EH (cell line): ENCODE measurements at regions not wholly inside any gene's neighbourhood (a gene's known extent, or its start where the extent isn't known, plus 50 kb on each side); places are given as distances from the start of the nearest gene placed in this dataset.

Experiments used
- DNase-seq: peaks from one replicate; pipeline ENCODE4 v3.0.0-alpha.2; 2015; ENCODE audit warnings: low read depth

DNA sequence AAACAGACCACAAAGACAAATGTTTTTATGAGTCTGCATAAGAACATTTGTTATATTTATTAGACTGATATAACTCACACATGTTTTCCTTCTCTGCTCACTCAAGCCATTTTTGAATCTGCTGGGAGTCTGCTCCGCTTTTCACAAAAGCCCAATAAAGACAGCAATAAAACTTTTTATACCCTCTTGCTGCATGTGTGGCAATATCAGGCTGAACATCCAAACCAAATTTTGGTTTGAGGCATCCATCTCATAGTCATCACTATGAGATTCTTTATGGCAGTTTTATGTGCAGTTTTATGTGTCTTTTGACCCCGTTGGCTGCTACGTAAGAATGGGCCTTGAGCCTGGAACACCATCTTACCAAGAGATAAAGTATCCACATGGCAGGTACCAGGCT lies 1276.8 kb upstream of the ADGRB3 start:
- no peak for DNase-seq

DNA sequence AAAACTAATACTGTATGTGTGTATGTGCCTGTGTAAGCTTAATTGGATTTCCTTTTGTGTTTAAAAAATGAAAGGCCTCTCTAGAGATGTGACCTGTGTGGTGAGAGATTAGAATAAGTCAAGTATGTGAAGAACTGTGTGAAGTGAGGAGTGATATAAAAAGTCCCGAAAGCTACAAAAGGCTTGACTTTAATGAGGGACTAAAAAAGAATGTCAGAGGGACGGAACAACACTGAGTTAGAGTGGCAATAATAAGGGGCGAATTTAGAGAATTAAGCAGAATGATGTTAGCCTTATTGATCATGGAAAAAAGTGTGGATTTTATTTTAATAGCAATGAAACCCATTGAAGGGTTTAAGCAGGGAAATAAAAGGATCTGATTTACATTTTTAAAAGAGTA lies 1281.2 kb upstream of the ADGRB3 start:
- DNase-seq: no peak

DNA sequence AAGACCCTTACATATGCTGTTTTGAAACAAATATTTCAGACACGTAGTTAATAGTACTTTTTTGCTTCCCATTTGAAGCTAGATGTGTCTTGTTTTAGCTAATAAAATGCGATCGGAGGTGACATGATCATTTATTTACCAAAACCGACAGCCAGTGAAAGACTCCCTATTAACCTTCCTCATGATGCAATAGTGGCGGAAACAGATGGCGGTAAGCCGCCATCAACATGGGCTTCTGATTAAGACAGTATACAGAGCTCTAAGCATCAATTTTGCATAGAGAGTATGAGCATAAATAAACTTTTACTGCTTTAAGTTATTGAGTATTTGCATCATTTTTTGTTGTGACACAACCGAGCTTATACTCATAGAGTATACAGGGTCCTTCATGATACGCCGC lies 1282.4 kb upstream of the ADGRB3 start:
- DNase-seq: no peak

DNA sequence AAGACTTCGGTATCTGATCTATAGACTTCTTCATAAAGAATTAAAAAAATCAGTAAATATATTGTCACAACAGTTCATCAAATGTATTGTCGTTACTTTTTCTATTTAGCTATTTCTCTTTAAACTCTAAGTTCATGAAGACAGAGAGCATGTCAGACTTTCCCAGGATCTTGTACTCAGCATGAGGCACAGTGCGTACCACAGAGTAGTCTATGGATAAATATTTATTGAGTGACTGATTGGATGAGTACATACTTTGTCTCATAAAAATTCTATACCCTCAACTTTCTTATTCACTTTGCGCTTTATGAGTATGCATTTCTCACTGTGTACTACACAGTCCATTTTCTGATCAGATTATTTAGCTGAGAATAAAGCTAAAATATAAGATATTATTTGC lies 1284.4 kb upstream of the ADGRB3 start:
- no peak for DNase-seq

DNA sequence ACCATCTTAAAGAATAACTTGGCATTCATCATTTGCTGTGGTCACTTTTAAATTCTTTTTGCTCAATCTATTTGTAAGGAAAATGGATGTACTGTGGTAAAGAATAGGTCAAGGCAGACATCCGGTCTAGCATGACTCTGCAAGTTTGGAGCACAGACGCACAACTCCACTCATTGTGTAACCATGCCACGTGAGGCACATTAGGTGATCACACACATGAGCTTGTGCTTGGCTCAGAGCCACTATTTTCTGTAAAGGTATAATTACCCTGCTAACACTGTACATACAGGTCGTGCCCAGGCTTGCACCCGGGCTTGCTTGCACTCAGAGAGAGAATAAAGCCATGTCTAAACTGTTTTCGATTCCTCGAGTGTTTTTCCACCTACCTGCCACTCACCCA lies 1289.1 kb upstream of the ADGRB3 start:
- no peak for DNase-seq

DNA sequence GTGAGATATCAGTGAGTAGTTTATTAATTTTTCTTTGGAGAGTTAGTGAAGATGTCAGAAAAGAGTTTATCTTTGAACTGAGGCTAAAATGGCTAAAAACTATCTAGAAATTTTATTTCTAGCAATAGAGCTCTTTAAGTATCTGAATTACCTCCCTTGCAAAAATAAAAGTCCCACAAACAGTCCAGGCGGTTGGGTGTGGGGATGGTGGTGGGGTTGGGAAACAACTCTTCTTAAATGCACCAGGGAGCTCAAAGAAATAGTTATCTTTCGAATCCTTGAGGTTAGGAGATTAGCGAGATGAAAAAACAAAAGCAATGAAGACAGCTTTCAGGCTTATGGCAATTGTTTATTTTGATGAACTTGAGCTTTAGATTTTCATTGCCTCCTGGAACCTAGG lies 1299.1 kb upstream of the ADGRB3 start:
- DNase-seq: no peak

DNA sequence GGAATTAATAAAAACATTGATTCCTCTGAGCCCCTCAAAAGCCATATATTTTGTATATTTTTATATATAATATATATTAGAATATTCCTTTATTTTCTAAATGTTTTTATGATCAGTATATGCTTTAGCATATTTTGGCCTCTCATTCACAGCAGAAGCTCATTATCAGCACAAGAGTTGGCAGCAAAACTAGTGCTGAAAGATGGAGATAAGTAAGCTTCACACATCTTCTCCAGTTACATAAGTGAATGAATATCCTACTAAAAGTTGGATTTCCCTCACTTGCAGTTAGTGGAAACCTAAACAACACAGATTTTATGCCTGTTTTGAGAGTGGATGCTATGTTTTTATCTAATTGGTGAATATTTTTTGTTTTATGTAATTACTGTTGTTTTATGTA lies 1303.8 kb upstream of the ADGRB3 start:
- DNase-seq: no peak

DNA sequence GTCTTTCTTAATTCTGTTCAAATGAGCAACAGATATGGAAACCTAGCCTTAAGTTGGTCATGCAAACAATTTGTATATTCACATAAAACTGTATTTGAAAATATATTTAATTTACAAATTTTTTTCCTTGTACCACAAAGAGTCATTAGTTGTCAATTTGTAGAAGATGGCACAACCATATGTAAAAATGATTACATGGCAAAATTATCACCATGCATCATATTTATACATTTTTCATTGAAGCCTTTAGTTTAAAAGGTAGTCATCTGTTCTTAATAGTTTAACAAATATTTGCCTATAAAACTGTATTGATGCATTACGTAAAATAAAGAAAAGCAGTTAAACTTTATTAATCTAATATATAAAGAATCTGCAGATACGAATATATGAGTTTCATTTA lies 1306.8 kb upstream of the ADGRB3 start:
- DNase-seq: no peak

DNA sequence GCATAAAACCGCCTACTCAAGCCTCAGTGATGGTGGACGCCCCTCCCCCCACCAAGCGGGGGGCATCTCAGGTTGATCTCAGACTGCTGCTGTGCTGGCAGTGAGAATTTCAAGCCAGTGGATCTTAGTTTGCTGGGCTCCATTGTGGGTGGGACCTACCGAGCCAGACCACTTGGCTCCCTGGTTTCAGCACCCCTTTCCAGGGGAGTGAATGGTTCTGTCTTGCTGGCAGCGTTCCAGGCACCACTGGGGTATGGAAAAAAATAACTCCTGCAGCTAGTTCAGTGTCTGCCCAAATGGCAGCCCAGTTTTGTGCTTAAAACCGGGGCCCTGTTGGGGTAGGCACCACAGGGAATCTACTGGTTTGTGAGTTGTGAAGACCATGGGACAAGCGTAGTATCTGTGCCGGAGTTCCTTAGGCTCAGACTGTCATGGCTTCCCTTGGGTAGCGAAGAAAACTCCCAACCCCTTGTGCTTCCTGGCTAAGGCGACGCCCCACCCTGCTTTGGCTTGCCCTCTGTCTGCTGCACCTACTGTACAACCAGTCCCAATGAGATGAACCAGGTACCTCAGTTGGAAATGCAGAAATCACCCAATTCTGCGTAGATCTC lies 1334.5 kb upstream of the ADGRB3 start:
- no peak for DNase-seq

DNA sequence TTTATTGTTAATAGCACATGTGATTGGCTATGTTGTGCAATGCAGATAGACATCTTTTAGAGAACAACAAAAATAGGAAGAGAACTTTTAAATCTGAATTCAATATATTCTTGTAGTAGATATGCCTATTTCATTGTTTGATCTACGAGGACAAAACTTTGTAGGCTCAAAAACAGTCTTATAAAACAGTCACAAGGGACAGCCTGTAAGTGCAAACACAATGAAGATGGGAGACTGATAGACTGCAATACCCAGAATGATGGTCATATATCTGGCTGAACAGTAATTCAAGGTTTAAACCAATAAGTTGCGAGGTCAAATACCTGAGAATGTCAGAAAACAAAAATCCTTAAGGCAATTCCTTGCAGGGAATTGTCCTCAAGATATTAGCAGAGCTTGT lies 1342.9 kb upstream of the ADGRB3 start:
- DNase-seq: no peak

DNA sequence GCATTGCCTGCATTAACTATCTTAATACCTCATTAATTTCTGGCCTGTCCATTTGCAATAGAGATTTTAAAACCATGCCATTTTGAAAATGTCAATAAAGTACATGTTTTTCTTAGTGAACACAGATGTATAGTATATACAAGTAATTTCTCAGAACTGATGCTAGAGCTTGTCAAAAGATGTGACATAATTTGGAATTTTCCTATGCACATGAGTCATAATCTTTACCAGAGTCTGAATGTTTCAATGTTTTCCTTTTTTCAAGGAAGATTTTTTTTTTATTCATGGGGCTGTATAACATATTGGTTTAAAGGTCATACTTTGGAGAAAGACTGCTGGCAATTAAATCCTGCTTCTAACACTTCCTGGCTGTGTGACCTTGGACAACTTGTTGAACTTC lies 1347.5 kb upstream of the ADGRB3 start:
- no peak for DNase-seq

DNA sequence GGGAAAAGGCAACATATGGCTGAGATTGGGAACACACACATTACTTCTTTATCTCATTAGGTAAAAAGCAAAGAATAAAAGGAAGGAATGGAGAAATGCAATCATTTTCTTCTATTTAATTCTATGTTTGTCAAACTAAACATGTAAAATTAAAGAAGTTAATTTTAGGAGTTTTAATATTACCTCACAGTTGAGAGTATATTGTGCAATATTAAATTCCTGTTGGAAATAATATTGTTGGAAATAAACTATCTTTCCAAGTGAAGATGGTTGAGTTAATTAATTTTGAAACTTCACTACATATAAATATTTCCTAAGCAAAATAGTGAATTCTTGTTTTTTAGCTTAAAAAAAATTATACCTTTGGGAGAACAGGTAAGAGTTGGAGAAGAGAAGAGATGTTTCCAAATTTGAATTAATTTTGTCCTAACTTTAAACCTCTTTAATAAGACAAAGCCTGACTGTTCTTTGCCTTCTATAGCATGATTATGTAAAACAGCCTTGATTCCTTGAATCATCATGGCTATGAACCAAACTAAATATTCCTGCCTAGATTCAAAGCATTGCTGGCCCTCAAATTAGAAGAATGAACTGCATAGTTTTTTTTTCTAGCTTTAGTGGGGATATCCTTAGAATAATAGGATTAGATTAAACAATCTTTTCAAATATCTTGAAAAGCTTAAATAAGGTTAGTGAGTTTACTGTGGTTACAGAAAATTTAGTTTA lies 1349.1 kb upstream of the ADGRB3 start:
- DNase-seq: no peak

DNA sequence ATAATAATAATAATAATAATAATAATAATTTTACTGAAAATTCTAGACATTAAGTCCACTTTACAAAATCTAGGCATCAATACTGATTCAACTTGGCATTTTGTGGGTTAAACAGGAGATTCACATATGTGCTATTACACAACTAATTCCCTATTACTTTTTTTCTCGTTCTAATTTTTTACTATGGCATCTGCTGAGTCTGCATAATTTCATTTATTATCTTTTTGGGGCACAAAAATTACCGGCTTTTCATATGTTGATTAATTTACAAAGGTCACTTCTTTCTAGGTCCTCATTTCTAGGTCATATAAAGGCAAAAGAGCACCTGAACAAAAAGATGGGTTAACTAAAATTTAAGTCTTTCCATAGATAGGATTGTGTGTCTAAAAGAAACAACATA lies 1357.8 kb upstream of the ADGRB3 start:
- DNase-seq: no peak

DNA sequence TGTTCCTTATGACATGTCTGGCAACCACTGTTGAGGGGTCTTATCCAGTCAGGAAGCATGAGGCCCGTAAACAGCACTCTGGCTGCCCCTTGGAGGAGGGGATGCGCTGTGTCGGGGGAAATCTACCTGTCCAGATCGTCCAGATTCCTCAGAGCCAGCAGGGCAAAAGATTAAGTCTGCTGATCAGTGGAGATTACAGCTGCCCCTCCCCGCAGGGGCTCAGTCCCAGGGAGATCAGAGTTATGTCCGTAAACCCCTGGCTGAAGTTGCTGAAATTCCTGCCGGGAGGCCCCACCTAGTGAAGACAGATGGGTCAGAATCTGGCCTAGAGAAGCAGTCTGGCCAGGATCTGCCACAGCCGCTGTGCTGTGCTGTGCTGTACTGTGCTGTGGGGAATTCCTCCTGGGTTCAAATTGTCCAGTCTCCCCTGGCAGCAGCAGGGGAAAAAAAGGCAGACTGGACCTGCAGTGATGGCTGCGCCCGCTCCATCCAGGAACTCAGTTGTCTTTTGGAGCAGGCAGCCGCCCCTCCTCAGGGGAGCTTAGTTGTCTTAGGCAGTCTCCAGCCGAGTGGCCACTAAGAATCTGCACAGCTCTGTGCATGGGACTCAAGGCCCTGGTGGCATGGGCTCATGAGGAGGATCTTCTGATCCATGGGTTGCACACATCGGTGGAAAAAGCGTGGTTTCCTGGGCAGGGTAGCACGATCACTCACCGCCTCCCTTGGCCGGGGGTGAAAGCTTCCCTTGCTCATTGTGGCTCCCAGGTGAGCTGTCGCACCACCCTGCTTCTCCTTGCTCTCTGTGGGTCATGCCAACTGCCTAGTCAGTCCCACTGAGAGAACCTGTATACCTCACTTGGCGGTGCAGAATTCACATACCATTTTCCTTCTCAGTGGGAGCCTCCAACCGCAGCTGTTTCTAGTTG lies 1368.8 kb upstream of the ADGRB3 start:
- DNase-seq: no peak

DNA sequence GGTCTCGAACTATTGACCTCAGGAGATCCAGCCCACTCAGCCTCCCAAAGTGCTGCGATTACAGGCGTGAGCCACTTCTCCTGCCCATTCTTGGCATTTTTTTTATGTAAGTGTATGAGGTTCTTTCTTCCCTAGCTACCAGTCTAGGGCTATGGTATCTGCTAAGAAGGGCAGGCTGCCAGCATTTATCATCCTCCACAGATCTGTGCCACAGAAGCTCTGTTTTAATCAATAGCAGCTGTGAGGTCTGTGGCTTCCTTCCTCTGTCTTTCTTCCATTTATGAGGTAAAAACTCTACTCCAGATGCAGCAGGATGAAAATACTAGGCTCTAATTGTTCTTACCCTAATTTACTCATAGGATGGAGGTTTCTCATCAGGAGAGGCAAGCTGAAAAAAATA lies 1382.4 kb upstream of the ADGRB3 start:
- DNase-seq: no peak

DNA sequence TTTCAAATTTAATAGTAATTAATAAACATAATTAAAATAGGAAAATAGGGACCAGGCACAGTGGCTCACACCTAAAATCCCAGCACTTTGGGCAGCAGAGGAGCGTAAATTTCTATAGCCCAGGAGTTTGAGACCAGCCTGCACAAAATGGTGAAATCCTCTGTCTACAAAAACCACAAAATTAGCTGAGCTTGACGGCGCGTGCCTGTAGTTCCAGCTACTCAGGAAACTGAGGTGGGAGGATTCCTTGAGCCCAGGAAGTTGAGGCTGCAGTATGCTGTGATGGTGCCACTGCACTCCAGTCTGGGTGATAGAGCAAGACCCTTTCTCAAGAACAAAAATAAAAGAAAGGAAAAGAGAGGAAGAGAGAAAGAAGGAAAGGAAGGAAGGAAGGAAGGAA lies 1387.0 kb upstream of the ADGRB3 start:
- no peak for DNase-seq

DNA sequence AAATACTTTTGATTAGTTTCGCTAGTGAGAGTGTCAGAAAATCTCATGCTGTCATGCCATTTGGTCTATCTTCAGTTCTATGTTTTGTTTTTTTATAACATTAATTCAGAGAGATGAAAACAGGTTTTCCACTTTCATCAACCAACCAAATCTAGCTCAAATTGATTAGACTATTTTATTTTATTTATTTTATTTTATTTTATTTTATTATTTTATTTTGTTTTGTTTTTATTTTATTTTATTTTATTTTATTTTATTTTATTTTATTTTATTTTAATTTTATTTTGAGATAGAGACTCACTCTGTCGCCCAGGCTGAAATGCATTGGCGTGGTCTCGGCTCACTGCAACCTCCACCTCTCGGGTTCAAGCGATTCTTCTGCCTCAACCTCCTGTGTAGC lies 1391.0 kb upstream of the ADGRB3 start:
- no peak for DNase-seq

DNA sequence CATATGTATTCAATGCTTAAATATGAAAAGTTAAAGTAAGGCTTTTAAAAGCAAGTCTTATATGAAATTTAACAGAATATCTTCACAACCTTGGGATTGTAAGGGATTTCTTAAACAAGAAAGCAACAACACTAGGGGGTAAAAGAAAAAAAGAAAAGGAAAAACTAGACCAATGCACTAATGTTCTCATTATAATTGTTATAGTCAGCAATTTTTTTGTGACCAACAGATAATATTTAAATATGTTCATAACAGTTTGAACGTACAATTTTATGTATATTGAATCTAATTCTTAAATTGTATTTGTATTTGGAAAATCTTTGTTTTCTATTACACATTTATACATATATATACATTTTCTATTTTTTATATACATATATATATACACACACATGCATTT lies 1397.8 kb upstream of the ADGRB3 start:
- DNase-seq: no peak

DNA sequence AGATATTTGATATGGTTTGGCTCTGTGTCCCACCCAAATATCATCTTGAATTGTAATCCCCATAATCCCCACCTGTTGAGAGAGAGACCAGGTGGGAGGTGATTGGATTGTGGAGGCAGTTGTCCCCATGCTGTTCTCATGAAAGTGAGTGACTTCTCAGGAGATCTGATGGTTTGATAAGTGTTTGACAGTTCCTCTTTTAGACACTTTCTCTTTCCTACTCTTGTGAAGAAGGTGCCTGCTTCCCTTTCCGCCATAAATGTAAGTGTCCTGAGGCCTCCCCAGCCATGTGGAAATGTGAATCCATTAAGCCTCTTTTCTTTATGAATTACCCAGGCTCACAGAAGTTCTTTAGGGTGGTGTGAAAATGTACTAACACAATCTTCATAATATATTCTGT lies 1404.0 kb upstream of the ADGRB3 start:
- no peak for DNase-seq

DNA sequence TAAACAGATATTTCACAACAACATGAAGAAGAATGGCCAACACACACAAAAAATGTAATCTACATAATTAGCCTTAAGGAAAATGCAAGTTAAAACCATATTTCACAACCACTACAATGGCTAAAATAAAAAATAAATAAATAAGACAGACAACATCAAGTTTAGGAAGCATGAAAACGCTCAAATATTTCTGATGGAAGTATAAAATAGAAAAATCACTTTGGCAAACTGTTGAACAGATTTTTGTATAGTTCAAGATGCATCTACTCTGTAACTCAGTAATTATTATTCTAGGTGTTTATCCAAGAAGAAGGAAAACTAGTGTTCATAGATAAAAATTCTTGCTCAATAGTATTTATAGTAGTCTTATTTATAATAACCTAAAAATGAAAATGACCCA lies 1410.1 kb upstream of the ADGRB3 start:
- DNase-seq: no peak

DNA sequence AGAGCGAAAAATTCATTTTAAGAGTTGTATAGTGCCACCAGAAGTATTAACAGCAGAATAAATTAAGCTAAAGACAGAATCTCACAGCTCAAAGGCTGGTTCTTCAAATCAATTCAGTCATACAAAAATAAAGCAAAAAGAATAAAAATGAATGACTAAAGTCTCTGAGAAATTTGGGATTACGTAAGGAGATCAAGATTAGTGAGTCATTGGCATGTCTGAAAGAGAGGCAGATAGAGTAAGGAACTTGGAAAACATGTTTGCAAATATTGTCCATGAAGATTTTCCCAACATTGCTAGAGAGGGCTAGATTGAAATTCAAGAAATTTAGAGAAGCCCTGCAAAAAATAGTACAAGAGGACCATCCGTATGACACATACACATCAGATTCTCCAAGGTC lies 1413.9 kb upstream of the ADGRB3 start:
- no peak for DNase-seq

DNA sequence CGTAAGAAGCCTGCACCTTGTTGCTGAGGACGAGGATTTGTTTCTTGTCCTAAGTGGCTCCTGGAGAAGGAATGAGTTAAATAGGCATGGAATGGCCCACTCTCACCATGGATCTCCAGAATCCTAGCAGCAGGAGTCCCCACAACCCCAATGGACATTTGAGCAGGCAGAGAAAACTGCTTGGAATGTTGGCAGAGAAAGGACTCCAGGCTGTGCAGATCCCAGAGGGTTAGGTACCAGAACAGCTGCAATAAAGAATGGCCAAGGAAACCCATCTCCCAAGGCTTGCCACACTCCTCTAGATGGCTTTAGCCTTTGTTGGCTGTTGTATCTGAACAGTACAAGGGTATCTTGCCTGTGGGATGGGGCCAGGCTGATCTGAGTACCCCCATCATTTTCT lies 1415.7 kb upstream of the ADGRB3 start:
- no peak for DNase-seq

DNA sequence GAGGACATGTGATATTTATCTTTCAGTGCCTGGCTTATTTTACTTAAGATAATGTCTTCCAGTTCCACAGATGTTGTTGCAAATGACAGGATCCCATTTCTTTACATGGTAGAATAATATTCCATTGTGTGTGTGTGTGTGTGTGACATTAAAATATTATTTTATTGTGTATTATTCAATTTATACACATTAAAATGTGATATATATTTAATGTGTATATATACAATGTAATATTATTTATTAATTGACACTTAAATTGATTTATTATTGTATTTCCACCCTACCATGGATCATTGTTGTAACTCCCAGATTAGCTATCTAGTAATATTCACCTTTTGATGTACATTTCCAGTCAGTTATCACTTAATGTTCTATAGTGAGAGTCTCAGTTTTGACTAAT lies 1422.5 kb upstream of the ADGRB3 start:
- DNase-seq: no peak
